Stimulated activated CD4-positive, alpha-beta T cell treated with anti-CD3 and anti-CD28 coated beads, Interleukin-1b, Interleukin-23, amount 100 ng/mL, for 1 hour (primary cell): ENCODE measurements at regions not wholly inside any gene's neighbourhood (a gene's known extent, or its start where the extent isn't known, plus 50 kb on each side); places are given as distances from the start of the nearest gene placed in this dataset.

Experiments
- DNase-seq, 2 donors: peaks; one replicate each; pipeline ENCODE4 v3.0.0-alpha.2; 2020; ENCODE audit warnings: low read depth in 2 of 2

DNA sequence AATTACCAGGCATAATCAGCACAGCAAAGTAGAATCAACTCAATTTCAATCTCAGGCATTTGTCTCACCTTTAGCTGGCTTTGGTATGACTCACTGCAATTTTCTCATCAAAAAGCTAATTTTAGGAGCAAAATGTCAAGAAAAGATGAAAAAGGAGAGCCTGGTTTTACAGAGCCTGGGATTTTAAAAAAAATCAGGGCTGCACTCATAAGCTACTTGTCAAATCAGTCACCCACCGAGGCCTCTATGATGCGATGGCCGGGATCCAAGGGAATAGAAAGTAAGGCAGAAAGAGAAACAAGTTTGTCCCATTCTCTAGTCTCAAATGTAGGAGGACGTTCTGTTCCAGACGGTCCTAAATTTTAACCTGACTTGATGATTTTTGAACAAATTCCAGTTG is 170.9 kb downstream of the SOCS6 start:
- DNase-seq, result no peak

DNA sequence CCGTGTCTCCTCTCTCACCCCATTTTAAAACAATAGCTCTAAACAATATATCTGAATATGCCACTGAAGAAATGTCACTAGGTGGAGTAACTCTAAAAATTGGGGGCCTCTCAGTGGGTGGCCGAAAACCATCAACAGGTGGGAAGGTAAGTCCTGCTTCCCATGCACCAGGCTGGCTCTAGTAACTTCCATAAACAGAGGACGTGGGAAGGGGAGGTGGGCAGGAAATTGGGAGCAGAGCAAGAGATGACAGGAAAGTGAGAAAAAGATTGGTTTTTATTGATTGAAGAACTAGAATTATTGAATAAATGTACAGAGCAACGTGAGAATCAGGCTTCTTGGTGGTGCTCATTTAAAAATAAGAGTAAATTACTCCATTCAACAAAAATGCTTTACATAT is 170.4 kb downstream of the SOCS6 start:
- DNase-seq, result no peak

DNA sequence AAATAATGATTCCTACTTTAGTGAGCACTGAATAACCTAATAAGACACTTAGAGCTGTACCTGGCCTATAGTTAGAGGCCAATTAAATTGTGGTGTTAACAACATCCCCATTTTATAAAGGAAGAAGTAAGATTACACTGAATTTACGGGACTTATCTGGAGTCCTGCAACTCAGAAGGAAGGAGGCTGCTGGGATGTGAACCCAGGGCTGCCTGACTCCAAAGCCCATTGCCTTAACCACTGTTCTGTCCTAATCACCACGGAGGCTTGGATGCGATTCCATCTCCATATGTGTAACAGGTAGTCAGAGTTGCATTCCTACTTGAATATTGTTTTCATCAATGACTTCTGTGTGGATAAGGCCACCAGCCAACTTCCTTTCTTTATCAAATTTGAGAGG is 168.9 kb downstream of the SOCS6 start:
- no peak for DNase-seq

DNA sequence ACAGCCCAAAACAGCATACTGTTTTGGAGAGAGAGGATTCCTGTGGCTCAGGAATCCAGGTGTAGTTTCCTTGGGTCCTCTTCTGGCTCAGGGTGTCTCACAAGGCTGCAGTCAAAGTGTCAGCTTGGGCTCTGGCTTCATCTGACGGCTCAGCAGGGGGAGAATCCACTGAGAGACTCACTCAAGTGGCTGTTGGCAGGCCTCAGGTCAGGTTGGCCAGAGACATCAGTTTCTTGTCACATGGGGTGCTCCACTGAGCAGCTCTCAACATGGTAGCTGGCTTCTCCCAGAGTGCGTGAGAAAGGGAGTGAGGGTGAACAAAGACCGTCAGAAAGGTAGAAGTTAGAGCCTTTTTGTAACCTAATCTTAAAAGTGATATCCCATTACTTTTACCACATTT is 168.4 kb downstream of the SOCS6 start:
- no peak for DNase-seq

DNA sequence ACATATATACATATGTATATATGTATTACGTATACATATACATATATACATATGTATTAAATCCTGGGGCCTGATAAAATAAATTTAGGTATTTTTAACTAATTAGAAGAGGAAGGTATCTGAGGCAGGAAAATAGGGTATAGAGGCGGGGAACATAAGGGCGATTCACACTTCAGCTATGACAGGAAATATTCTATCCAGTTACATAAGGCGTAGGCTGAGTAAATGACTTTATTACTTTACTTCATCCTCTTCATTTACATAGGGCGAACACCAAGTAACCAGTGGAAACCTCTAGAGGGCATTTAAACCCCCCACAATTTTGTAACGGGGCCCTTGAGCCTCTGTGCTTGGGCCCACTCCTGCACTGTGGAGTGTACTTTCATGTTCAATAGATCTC is 167.5 kb downstream of the SOCS6 start:
- DNase-seq, result no peak

DNA sequence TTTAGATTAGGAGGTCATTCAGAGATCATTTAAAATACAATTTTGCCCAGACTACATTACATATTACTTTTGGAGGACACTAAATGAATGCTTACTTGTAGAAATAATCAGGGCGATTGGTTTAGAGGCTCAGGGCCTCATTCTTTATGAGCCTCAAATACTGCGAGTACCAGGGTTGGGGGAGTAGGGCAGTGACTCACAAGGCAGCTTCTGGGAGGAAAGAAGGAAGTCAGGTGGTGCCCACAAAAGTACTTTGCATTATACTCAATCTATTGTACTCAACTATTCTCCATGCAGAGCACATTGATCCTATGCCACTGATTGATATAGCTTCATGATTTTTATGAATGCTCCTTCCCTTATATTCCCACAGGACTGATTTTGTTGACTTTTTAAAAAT is 166.9 kb downstream of the SOCS6 start:
- no peak for DNase-seq

DNA sequence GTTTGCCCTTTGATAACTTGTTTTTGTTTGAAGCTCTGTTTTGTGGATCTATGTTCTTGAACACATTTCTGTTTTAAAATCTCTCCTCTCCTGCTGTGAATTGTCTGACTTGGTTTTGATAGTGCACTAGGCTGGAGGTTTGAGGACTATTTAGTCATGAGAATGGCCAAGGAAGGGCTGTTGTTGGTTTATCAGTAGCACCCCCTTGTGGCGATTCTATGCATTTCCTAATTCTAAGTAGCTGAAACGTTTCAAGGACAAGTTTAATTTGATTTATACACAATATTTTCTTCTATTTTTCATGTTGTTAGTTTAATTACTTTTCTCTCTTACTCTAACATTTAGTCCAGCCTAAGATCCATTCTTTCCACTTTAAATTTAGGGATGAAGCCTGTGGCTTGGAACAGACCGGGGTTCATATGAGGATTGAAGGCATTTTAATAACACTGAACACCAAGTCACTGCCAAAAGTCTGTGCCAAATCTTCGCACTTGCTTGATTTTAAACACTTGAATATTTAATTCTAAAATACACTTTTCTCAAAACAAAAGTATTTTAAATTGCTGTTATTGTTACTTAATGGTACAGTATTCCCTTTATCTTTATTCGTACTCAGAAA is 166.0 kb downstream of the SOCS6 start:
- DNase-seq, result no peak

DNA sequence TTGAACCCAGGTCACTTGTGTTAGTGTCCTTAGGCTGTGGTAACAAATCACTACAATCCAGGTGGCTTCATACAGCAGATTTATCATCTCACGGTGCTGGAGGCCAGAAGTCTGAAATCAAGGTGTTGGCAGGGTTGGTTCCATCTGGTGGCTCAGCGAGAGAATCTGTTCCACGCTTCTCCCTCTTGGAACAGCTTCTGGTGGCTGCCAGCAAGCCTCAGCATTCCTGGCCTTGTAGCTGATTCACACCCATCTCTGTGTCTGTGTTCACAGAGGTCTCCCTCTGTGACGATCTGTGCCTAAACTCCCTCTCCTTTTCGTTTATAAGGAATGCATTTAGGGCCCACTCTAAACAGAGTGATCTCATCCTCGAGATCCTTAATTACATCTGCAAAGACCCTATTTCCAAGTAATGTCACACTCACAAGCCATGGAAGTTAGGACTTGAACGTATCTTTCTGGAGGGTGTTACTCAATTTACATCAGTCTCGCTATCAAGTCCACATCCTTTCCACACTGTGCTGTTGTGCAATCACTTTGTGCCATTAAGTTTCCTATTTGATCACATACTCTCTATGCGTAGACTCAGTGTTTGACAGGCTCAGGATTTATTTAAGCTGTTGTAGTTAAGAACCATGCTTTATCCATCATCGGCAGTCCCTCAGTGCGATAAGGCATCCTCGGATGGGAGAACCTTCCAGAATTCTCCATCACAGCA is 164.4 kb downstream of the SOCS6 start:
- no peak for DNase-seq

DNA sequence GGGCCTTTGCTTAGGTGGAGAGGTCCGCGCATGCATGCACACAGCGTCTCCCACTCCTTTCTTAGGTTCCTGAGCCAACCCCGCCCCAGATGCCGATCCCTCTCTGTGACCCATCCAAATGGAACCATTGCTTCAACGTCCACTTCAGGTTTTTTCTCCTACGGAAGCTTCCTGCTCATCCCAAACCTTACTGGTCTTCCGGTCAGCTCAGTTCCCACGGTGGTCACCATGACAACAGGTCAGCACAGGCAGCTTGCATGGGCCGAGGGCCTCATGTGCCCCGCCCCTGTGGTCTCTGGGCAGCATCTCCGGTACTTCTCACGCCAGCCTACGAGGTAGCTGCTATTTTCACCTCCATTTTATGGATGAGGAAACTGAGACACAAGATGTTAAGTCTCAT is 163.7 kb downstream of the SOCS6 start:
- no peak for DNase-seq

DNA sequence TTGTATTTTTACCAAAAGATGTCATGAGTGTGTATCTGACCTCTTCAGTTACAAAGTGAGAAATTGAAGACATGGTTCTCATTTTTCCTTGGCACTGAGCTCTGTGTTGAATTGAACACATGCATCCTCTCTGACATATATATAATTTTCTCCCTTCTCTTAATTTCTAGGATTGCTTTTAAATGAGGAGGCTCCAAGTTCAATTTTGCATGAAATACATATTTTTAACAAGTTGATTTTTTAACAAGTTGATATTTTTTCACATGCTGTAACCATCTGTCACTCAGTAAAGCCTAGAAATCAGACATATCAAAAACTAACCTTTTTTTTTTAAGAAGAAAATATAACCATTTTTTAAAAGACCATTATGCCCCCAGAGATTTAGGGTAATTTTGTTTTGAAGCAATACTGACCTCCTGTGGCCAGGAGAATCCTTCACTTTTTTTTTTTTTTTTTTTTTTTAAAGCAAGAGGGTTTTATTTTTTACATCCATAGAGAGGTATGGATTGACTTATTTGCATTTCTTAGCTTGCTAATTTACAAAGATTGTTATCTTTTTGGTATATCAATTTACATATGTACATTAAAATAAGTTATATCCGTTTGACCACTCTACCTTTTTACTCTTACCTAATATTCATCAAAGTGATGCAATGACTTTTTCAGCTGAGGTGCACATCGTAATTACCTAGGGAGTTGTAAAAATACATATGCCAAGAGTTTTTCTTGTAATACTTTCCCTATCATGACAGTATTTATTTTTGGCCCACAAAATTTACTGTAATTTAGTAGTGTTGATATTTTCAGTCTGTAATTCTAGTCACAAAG is 161.8 kb downstream of the SOCS6 start:
- no peak for DNase-seq

DNA sequence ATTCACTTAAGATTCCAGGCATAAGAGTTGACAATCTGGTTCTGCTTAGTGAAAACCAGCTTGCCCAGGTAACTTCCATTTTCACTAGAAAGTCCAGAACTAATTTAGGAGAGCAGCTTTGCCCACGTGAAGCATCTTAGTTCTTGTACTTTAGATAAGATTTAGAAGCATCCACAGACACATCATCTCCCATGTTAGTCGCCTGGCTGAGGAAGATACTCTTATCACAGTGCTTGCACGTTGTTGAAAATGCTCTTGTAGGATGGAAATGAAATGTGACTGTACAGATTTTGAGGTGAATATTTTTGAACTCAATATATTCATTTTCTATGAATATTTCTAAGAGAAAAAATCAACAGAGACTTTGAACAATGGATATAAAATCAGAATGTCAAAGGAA is 159.7 kb downstream of the SOCS6 start:
- DNase-seq, result no peak

DNA sequence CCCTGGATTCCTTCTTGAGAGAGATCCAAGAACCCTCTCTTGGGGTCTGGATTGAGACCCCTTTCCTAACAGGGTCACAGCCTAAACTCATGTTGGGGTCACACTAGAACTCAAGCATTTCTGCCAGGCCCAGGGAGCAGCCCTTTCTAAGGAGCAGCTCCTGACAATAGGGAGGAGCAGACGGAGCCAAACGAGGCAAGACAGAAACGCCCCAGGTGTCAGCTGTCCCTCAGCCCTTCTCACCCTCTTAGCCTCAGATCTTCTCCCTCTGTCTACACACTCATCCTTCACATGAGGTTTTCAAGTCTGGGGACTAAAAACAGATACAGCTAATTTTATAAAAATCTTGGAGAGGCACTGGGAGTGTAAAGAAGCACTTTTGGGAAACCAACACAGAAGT is 157.2 kb downstream of the SOCS6 start:
- no peak for DNase-seq

DNA sequence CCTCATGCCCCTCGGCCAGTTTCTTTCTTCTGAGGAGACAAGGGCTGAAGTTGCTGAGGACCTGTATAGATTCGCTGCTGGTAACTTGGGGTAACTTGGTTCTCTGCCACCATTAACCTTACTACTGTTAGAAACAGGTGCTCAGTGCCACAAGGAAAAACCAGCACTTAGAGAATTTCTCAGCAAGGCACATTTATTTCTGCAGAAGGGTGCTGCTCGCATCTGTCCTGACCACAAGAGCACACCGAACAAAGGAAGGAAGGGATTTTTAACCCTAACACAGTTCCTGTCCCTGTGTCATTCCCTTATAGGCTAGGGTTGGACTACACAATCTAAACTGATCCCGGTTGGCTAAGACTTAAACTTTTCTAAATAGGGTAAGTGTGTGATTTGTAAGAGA is 154.1 kb downstream of the SOCS6 start:
- no peak for DNase-seq

DNA sequence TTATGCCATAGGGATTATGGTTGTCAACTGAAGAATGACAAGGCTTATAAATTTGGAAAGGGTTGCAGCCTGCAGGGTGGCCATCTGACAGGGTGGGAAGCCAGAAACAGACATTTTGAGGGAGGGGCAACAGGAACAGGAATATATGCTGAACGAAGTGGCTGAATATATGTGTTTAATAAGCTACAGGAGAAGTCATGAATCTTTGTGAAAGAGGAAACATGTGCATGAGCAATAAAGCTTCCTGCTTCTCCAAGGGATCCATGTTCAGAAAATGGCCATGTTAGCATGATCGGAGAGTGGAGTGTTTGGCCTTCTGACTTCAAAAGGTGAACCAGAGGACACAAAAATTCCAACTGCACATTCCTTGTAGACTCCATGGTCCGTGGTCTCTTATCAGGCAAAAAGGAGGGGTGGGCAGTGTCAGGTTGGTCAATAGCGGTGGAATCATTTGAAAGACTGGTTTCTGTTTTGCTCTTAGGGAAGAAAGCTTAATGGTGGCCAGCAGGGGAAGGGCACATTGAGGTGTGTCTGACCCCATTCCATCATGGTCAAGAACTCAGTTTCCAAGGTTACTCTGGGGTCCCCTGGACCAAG is 144.1 kb downstream of the SOCS6 start:
- DNase-seq, result no peak

DNA sequence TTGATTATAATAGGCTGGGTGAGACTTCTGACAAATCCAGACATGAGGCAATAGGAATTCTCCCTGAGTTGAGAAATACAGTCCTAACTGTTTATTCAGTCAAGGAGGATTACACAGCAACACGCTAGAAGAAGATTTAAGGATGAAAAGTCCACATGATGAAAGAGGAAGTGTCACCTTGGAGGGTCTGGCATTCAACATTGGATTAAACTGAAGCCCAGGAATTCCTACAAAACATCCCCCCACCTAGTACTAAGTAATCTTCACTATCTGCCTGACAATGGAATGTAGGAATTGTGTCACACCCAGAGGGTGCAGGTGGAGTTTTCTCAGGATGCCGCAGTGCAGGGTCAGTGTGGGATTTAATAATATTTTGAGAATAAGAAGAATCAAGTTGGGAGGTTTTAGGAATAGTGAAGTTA is 142.4 kb downstream of the SOCS6 start:
- DNase-seq, result no peak

DNA sequence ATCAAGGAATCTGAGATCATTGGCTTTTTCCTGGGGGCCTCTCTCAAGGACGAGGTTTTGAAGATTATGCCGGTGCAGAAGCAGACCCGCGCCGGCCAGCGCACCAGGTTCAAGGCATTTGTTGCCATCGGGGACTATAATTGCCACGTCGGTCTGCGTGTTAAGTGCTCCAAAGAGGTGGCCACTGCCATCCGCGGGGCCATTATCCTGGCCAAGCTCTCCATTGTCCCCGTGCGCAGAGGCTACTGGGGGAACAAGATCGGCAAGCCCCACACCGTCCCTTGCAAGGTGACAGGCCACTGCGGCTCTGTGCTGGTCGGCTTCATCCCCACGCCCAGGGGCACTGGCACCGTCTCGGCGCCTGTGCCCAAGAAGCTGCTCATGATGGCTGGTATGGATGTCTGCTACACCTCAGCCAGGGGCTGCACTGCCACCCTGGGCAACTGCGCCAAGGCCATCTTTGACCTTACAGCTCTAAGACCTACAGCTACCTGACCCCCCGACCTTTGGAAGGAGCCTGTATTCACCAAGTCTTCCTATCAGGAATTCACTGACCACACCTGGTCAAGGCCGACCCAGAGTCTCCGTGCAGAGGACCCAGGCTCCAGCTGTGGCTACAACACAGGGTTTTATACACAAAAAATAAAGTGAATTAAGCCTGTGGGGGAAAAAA is 141.8 kb downstream of the SOCS6 start:
- no peak for DNase-seq

DNA sequence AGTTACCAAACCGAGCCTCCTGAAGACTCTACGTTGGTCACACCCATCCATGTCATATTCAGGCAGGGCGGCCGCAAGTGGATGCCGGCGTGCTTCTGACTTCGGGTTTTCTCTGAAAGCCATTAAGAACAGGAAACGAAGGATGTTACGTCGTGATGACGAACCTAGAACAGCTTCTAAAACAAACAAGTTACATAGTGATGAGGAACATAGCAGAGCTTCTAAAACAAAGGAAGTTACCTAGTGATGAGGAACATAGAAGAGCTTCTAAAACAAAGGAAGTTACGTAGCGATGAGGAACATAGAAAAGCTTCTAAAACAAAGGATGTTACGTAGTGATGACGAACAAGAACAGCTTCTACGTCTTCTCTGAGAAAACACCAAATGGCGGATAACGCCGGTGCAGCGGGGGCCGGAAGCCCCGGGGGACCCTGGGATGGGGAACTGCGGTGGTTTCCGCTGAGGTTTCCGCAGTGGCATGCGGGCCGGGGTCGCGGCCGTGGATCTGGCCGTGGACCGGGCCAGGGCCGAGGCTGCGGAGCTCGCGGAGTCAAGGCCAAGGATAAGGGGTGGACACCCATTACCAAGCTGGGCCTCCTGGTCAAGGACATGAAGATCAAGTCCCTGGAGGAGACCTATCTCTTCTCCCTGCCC is 141.1 kb downstream of the SOCS6 start:
- no peak for DNase-seq

DNA sequence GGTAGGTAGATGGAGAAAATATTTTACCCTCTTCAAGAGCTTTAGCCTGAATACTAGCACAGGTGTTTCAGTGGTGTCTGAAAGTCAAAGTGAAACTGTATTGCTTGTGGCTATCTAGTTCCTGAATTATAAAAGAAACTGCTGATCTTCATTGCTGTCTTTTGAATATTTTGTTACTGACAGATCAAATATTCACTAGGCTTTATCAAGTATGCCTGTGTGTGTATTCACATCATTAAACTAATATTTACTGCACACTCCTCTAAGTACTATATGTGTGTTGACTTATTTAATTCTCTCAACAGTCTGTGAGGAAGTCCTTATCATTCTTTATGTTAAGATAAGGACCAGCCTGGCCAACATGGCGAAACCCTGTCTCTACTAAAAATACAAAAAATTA is 139.6 kb downstream of the SOCS6 start:
- no peak for DNase-seq

DNA sequence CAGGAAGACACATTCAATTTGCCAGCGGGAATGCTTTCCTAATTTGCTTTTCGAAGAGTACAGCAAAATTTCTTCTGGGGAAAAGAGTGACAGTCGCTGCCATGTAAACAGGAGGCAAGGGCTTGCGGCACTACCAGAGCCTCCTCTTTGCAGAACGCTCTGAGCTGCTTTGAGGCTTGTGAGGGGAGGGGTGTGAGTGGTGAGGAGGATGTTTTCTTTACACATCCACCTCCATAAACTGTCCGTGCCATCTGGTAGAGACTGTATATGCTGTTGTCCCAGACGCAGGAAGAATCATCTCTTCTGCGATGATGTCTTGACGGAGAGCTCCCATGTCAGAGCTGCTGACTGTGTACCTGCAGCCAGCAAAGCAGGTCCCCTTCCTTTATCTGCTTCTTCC is 138.0 kb downstream of the SOCS6 start:
- no peak for DNase-seq

DNA sequence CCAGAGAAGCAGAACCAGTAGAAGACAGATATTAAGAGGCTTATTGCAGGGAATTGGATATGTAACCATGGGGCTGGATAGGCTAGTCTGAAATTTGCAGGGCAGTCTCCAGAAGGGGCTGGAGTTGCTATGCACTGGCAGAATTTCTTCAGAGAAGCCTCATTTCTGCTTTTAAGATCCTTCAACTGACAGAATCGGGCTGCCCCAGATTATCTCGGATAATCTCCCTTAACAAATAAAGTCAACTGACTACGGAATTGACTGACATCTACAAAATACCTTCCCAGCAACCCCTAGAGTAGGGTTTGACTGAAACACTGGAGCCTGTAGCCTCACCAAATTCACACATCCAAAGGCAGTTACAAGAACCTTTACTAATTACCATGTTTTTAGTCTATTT is 136.4 kb downstream of the SOCS6 start:
- DNase-seq, result no peak

DNA sequence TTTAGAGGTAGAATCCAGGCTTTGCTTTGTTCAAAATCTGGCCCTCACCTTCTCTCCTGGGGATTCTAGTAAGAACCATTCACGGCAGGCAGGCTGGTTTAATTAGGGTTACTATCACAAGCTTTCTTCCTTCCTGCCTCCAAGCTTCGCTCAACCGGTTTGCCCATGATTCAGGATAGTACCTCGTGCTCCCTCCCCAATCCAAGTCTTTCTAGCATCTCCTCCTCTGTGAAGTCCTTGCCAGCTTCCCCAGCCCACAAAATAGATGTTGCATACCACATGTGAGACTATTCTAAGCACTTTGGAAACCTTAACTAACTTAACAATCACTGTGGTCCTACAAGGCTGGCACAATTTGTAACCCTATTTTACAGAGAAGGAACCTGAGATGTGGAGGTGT is 135.1 kb downstream of the SOCS6 start:
- DNase-seq, result no peak

DNA sequence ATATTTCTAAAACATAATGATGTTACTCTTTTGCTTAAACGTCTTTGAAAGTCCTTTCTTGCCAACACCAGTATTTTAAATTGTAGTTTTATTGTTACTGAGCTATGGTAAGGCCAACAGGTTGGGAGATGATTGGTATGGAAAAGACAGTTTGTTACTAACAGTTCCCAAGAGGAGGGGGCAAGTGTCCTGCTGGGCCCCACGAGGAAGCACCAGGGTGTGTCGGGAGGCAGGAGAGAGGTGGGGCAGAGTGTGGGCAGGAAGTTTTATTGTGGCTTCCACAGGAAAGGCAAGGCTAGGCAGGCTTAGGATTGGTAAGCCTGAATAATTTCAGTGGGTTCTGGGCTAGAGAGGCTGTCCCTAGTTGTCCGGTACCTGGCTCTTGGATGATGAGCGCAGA is 134.3 kb downstream of the SOCS6 start:
- DNase-seq, result no peak
